H1 (cell line): ENCODE measurements at regions not wholly inside any gene's neighbourhood (a gene's known extent, or its start where the extent isn't known, plus 50 kb on each side); places are given as distances from the start of the nearest gene placed in this dataset.

ENCODE experiments used
- ATF2 ChIP-seq: IDR thresholded peaks from 2 replicates; pipeline ENCODE4 v1.6.1; 2012; ENCODE audit warnings: low read length, inconsistent platforms
- CHD7 ChIP-seq: fragments of 300-600 bp; sonication (generic); IDR thresholded peaks from 2 replicates; pipeline ENCODE4 v1.7.1; 2012; ENCODE audit warnings: low read length, moderate library complexity, mild to moderate bottlenecking, inconsistent platforms; ENCODE audit not compliant: insufficient replicate concordance

GRCh38 chr12:46938071-46938678, 112.4 kb upstream of the SLC38A4 start (continued):
- no peak for TF ChIP-seq CHD7
- no peak for TF ChIP-seq ATF2
